CD4-positive, alpha-beta T cell treated with Interleukin-1 beta for 1 hour (primary cell): ENCODE measurements at regions not wholly inside any gene's neighbourhood (a gene's known extent, or its start where the extent isn't known, plus 50 kb on each side); places are given as distances from the start of the nearest gene placed in this dataset.
"Not testable (repeated sequence)": the region's sequence is repeated elsewhere in the genome, so short reads cannot be mapped to it uniquely, and the experiment has no call there.

Experiments used
- DNase-seq, 2 donors: peaks; one replicate each; pipeline ENCODE4 v3.0.0-alpha.2; 2020 to 2022

- no peak for DNase-seq
Measured at GRCh38 chr11:110514967-110515366, 85.2 kb downstream of the FDX1 start.

GRCh38 chr11:110517381-110517780, 87.6 kb downstream of the FDX1 start:
- DNase-seq: not testable (repeated sequence)

GRCh38 chr11:110518809-110519514, 89.2 kb downstream of the FDX1 start:
- no peak for DNase-seq

GRCh38 chr11:110519796-110520195, 90.0 kb downstream of the FDX1 start:
- DNase-seq: no peak

GRCh38 chr11:110522471-110522870, 92.7 kb downstream of the FDX1 start:
- peak in 1 of 2 donors; percentile 11 for DNase-seq

DNA sequence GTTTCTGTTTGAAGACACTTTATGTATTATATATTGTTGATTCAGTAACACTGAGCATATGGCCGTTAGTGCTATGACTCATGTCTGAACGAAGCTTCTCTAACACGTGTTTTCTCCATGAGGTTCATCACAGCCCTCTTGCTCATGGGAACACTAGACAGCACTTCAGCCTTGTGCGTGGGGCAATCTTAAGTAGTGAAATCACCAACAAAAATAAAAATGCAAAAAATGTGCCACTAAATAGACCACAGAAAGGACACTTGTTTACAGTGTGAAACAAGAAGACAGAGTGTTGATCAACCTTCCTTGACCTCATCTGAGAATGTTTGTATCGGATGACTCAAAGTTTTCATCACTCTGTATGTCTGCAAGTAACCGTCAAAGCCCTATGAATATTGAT, 94.5 kb downstream of the FDX1 start:
- DNase-seq: no peak

DNA sequence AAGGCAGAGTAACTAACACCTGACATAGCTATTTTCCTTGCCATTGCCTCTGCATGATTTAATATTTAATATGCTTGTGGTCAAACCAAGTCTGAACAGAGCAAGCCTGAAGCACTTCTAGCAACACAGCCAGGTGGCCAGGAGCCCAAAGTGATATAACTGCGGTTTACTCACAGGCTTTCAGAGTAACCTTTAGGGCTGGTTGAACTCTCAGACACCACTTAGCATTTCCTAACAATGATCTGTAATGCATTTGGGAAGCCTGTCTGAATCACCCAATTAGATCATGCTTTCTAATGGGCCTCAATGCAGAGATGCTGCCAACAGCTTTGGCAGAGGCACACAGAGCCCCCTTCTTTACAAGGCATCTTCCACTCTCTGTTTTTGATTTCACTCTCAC, 96.1 kb downstream of the FDX1 start:
- no peak for DNase-seq

GRCh38 chr11:110526323-110526722, 96.6 kb downstream of the FDX1 start:
- DNase-seq: peak in 1 of 2 donors; percentile 14
